CD4-positive, alpha-beta memory T cell (primary cell): ENCODE measurements at regions not wholly inside any gene's neighbourhood (a gene's known extent, or its start where the extent isn't known, plus 50 kb on each side); places are given as distances from the start of the nearest gene placed in this dataset.
A peak's percentile ranks its signal among the peaks of the same experiment; 100 is the strongest.

ENCODE experiments used
- CTCF ChIA-PET: fragments of 350-600 bp; sonication (Branson Sonifier 250); formaldehyde crosslinking; loops from one replicate; lab custom pipeline; 2021; ENCODE audit warnings: inconsistent platforms; ENCODE audit not compliant: partially characterized antibody; lab: Charles Lee
- POLR2A ChIA-PET: fragments of 350-600 bp; sonication (Branson Sonifier 250); formaldehyde crosslinking; loops from one replicate; lab custom pipeline; 2021; ENCODE audit not compliant: partially characterized antibody; lab: Charles Lee
- DNase-seq, 5 donors: peaks; one replicate each; pipeline versions ENCODE4 v3.0.0 to v3.0.0-alpha.2; 2020 to 2022; ENCODE audit warnings: mixed read lengths in 1 of 5
- H3K27ac ChIP-seq: one replicate; pipeline ENCODE4 v1.7.0; 2013; ENCODE audit warnings: low read depth, low read length
- H3K27me3 ChIP-seq: 2 replicates; pipeline ENCODE4 v1.7.0; 2013; ENCODE audit warnings: mild to moderate bottlenecking, low read length, moderate library complexity; ENCODE audit not compliant: insufficient read depth
- H3K36me3 ChIP-seq: 2 replicates; pipeline ENCODE4 v1.7.0; 2013; ENCODE audit warnings: mild to moderate bottlenecking, low read length, moderate library complexity; ENCODE audit not compliant: insufficient read depth
- H3K4me1 ChIP-seq: 2 replicates; pipeline ENCODE4 v1.7.0; 2013; ENCODE audit warnings: mild to moderate bottlenecking, low read length, moderate library complexity; ENCODE audit not compliant: insufficient read depth
- H3K4me3 ChIP-seq, 2 donors: one replicate each; pipeline ENCODE4 v1.7.0; 2013; ENCODE audit warnings: low read length in 2 of 2, mild to moderate bottlenecking in 1 of 2
- H3K9me3 ChIP-seq, 2 donors: one replicate each; pipeline ENCODE4 v1.7.0; 2013; ENCODE audit warnings: low read length in 2 of 2, control low read depth in 1 of 2; ENCODE audit not compliant: control insufficient read depth in 1 of 2
- H3K27ac Mint-ChIP-seq, 7 donors: one replicate each; pipeline ENCODE4 v1.8.0; 2020 to 2021; ENCODE audit warnings: mixed read lengths in 7 of 7, mild to moderate bottlenecking in 6 of 7, inconsistent platforms in 3 of 7, moderate library complexity in 3 of 7
- H3K27me3 Mint-ChIP-seq, 2 donors: one replicate each; pipeline ENCODE4 v1.8.0; 2020 to 2021; ENCODE audit warnings: mixed read lengths in 2 of 2
- H3K36me3 Mint-ChIP-seq, 2 donors: one replicate each; pipeline ENCODE4 v1.8.0; 2020 to 2021; ENCODE audit warnings: mixed read lengths in 2 of 2, inconsistent platforms in 1 of 2, mild to moderate bottlenecking in 1 of 2
- H3K4me1 Mint-ChIP-seq, 4 donors: one replicate each; pipeline ENCODE4 v1.8.0; 2020 to 2021; ENCODE audit warnings: mixed read lengths in 4 of 4, mild to moderate bottlenecking in 1 of 4
- H3K4me3 Mint-ChIP-seq, 8 donors: one replicate each; pipeline ENCODE4 v1.8.0; 2020 to 2021; ENCODE audit warnings: mixed read lengths in 8 of 8, mild to moderate bottlenecking in 7 of 8, moderate library complexity in 6 of 8, inconsistent platforms in 3 of 8
- H3K9me3 Mint-ChIP-seq, 8 donors: one replicate each; pipeline ENCODE4 v1.8.0; 2020 to 2021; ENCODE audit warnings: mixed read lengths in 8 of 8, mild to moderate bottlenecking in 5 of 8, inconsistent platforms in 3 of 8, moderate library complexity in 1 of 8
- intact Hi-C: fragments of 100-400 bp; cut with micrococcal nuclease; formaldehyde crosslinking; loops from one replicate; pipeline ENCODE4 v1.15.1; 2023

DNA sequence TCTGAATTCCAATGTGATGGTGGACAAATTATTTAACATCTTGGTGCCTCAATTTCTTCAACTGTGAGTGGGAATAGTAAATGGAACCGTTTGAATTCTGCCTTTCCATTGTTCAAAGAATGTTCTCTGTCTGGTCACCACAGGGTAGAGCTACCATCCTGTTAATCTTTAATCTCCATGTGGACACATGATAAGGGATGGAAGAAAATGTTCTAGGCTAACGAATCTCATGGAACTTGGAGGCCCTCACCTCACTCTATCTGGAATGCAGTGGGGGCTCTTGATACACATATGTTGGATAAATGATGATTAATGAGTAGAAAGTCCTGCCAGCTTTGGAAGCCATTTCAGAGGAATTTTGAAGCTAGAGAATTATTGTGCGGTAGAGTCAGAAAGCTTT, 118.5 kb upstream of the HABP2 start:
- H3K36me3 ChIP-seq, result no peaks in the 10 kb centered on the region
- no peaks in the 10 kb centered on the region for H3K9me3 ChIP-seq
- ChIA-PET CTCF (interaction anchor here (1.0 kb wide), 1 partner anchor 8 kb away, joined by 3 read pairs; no protein-coding TSS in a partner anchor), POLR2A (no interaction called here)
- DNase-seq, result no peak
- Mint-ChIP-seq H3K27me3 (peaks cover 0 to 2% of the 10 kb centered on the region in 2 donors), H3K4me3 (no peak overlapping the region), H3K36me3 (no peaks in the 10 kb centered on the region), H3K4me1 (no peaks in the 10 kb centered on the region), H3K27ac (no peak overlapping the region), H3K9me3 (peaks cover 0 to 4% (median 0%) of the 10 kb centered on the region in 8 donors)
- H3K27me3 ChIP-seq, result no peaks in the 10 kb centered on the region
- H3K4me3 ChIP-seq, result no peak overlapping the region
- H3K4me1 ChIP-seq, result no peaks in the 10 kb centered on the region
- intact Hi-C loops, result no loop called here
- H3K27ac ChIP-seq, result no peak overlapping the region

GRCh38 chr10:113434950-113435349, 117.9 kb upstream of the HABP2 start:
- H3K4me3 ChIP-seq, result no peak overlapping the region
- no peak overlapping the region for H3K27ac Mint-ChIP-seq
- H3K27me3 Mint-ChIP-seq, result no peaks in the 10 kb centered on the region
- H3K36me3 ChIP-seq, result no peaks in the 10 kb centered on the region
- no peaks in the 10 kb centered on the region for H3K36me3 Mint-ChIP-seq
- DNase-seq, result no peak
- H3K4me3 Mint-ChIP-seq, result no peak overlapping the region
- CTCF ChIA-PET, result interaction anchor here (1.0 kb wide), 1 partner anchor 9 kb away, joined by 3 read pairs; no protein-coding TSS in a partner anchor
- H3K27ac ChIP-seq, result no peak overlapping the region
- no peaks in the 10 kb centered on the region for H3K4me1 ChIP-seq
- intact Hi-C loops, result no loop called here
- H3K9me3 ChIP-seq, result no peaks in the 10 kb centered on the region
- peaks cover 0 to 4% (median 0%) of the 10 kb centered on the region in 8 donors for H3K9me3 Mint-ChIP-seq
- no peaks in the 10 kb centered on the region for H3K4me1 Mint-ChIP-seq
- POLR2A ChIA-PET, result no interaction called here
- H3K27me3 ChIP-seq, result no peaks in the 10 kb centered on the region

DNA sequence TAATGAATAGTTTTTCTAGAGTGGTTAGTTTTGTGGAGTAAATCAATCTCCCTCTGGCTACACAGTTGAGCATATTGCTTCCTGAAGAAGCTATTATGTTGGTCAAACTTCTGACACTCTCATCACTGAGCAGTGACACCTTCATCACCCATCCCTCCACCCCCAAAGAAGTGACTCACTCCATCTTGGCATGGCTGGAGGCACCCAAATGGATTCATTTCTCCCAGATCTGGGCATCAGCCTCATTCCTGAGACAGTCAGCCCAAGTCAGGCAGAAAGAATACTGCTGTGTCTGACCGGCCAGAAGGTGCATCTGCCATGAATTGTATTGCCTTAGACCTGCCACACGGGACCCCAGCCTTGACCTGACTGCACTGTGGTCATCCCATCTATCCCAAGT, 117.0 kb upstream of the HABP2 start:
- Histone ChIP-seq H3K9me3 (no peaks in the 10 kb centered on the region), H3K27me3 (no peaks in the 10 kb centered on the region), H3K4me3 (no peak overlapping the region), H3K27ac (no peak overlapping the region), H3K36me3 (no peaks in the 10 kb centered on the region), H3K4me1 (no peaks in the 10 kb centered on the region)
- H3K36me3 Mint-ChIP-seq, result no peaks in the 10 kb centered on the region
- POLR2A ChIA-PET, result no interaction called here
- no peak for DNase-seq
- CTCF ChIA-PET, result no interaction called here
- intact Hi-C loops, result no loop called here
- H3K4me3 Mint-ChIP-seq, result no peak overlapping the region
- no peak overlapping the region for H3K27ac Mint-ChIP-seq
- no peaks in the 10 kb centered on the region for H3K4me1 Mint-ChIP-seq
- peaks cover 0 to 2% (median 0%) of the 10 kb centered on the region in 8 donors for H3K9me3 Mint-ChIP-seq
- no peaks in the 10 kb centered on the region for H3K27me3 Mint-ChIP-seq

- H3K9me3 Mint-ChIP-seq, result peaks cover 0 to 2% (median 0%) of the 10 kb centered on the region in 8 donors
- no peak for DNase-seq
- H3K4me3 Mint-ChIP-seq, result no peak overlapping the region
- no peaks in the 10 kb centered on the region for H3K27me3 Mint-ChIP-seq
- no peak overlapping the region for H3K27ac Mint-ChIP-seq
- H3K4me1 ChIP-seq, result no peaks in the 10 kb centered on the region
- ChIA-PET CTCF (no interaction called here), POLR2A (no interaction called here)
- H3K9me3 ChIP-seq, result no peaks in the 10 kb centered on the region
- no peaks in the 10 kb centered on the region for H3K27me3 ChIP-seq
- no peak overlapping the region for H3K27ac ChIP-seq
- H3K36me3 ChIP-seq, result no peaks in the 10 kb centered on the region
- no peaks in the 10 kb centered on the region for H3K36me3 Mint-ChIP-seq
- no peak overlapping the region for H3K4me3 ChIP-seq
- intact Hi-C loops, result no loop called here
- H3K4me1 Mint-ChIP-seq, result no peaks in the 10 kb centered on the region
These were observed 116.0 kb upstream of the HABP2 start for GRCh38 chr10:113436851-113437250.

- DNase-seq, result no peak
- H3K27me3 ChIP-seq, result no peaks in the 10 kb centered on the region
- ChIA-PET POLR2A (no interaction called here), CTCF (no interaction called here)
- H3K36me3 Mint-ChIP-seq, result no peaks in the 10 kb centered on the region
- no peak overlapping the region for H3K27ac Mint-ChIP-seq
- peaks cover 0 to 2% (median 0%) of the 10 kb centered on the region in 8 donors for H3K9me3 Mint-ChIP-seq
- H3K27ac ChIP-seq, result no peak overlapping the region
- H3K4me3 Mint-ChIP-seq, result no peak overlapping the region
- no peaks in the 10 kb centered on the region for H3K27me3 Mint-ChIP-seq
- no peaks in the 10 kb centered on the region for H3K4me1 ChIP-seq
- no peak overlapping the region for H3K4me3 ChIP-seq
- intact Hi-C loops, result no loop called here
- no peaks in the 10 kb centered on the region for H3K4me1 Mint-ChIP-seq
- H3K36me3 ChIP-seq, result no peaks in the 10 kb centered on the region
- H3K9me3 ChIP-seq, result no peaks in the 10 kb centered on the region
These were observed 114.2 kb upstream of the HABP2 start for GRCh38 chr10:113438652-113439051.

GRCh38 chr10:113441220-113441619, 111.6 kb upstream of the HABP2 start:
- H3K9me3 Mint-ChIP-seq, result no peaks in the 10 kb centered on the region
- CTCF ChIA-PET, result interaction anchor here (1.0 kb wide), 1 partner anchor 11 kb away, joined by 4 read pairs; no protein-coding TSS in a partner anchor
- Histone ChIP-seq H3K4me3 (no peak overlapping the region), H3K9me3 (no peaks in the 10 kb centered on the region), H3K4me1 (no peaks in the 10 kb centered on the region), H3K36me3 (no peaks in the 10 kb centered on the region), H3K27ac (no peak overlapping the region), H3K27me3 (no peaks in the 10 kb centered on the region)
- H3K4me1 Mint-ChIP-seq, result no peaks in the 10 kb centered on the region
- POLR2A ChIA-PET, result no interaction called here
- no peak for DNase-seq
- peaks cover 0 to 2% of the 10 kb centered on the region in 2 donors for H3K27me3 Mint-ChIP-seq
- no peak overlapping the region for H3K27ac Mint-ChIP-seq
- intact Hi-C loops, result no loop called here
- H3K4me3 Mint-ChIP-seq, result no peak overlapping the region
- H3K36me3 Mint-ChIP-seq, result no peaks in the 10 kb centered on the region

DNA sequence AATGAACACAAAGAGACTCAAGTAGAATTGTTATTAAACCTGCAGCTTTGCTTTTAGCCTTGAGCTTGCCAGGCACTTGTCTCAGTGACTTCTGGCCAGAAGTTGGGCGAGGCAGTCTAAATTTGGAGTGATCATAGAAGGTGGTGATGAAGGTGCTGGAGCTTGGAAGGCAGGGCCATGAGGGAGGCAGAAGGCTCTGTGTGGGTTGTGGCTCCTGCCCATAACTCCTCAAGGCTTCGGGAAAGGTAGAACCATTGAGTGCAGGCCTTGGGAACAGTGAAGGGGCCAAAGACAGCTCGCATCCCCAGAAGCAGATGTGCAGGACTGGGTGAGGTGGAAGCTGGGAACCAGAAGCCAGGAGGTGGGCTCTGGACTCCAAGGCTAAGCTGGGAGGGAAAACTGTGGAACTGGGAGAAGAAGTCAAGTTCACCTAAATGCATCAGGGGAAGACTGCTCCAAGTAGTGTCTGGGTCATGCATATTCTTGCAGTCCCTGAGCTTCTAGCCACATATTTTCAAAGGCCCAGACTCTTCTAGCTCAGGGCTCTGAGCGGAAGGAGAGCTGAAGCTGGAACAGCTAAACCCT, 111.1 kb upstream of the HABP2 start:
- Histone ChIP-seq H3K9me3 (no peaks in the 10 kb centered on the region), H3K27me3 (no peaks in the 10 kb centered on the region), H3K36me3 (no peaks in the 10 kb centered on the region), H3K4me1 (no peaks in the 10 kb centered on the region), H3K4me3 (no peak overlapping the region), H3K27ac (no peak overlapping the region)
- Mint-ChIP-seq H3K4me1 (no peaks in the 10 kb centered on the region), H3K36me3 (no peaks in the 10 kb centered on the region), H3K27ac (peak overlapping the region in 1 of 7 donors; percentile 13), H3K4me3 (no peak overlapping the region), H3K27me3 (peaks cover 1 to 2% of the 10 kb centered on the region in 2 donors), H3K9me3 (no peaks in the 10 kb centered on the region)
- no peak for DNase-seq
- ChIA-PET POLR2A (no interaction called here), CTCF (interaction anchor here (1.0 kb wide), 1 partner anchor 11 kb away, joined by 4 read pairs; no protein-coding TSS in a partner anchor)
- intact Hi-C loops, result no loop called here
